22Rv1 (cell line): ENCODE measurements at regions not wholly inside any gene's neighbourhood (a gene's known extent, or its start where the extent isn't known, plus 50 kb on each side); places are given as distances from the start of the nearest gene placed in this dataset.

Experiments
- CTCF ChIP-seq: fragments of 450-650 bp; IDR thresholded peaks from 2 replicates; pipeline ENCODE4 v1.5.1; 2017; ENCODE audit warnings: mild to moderate bottlenecking
- ZFX ChIP-seq: fragments of 450-650 bp; IDR thresholded peaks from 2 replicates; pipeline ENCODE4 v1.6.1; 2017; ENCODE audit warnings: antibody characterized with exemption, borderline replicate concordance

GRCh38 chrX:41029332-41029731, 55.9 kb upstream of the USP9X start:
- TF ChIP-seq CTCF: no peak
- no peak for TF ChIP-seq ZFX
